Brain microvascular endothelial cell (primary cell): ENCODE measurements at regions not wholly inside any gene's neighbourhood (a gene's known extent, or its start where the extent isn't known, plus 50 kb on each side); places are given as distances from the start of the nearest gene placed in this dataset.

Experiments
- DNase-seq: peaks from one replicate; pipeline ENCODE4 v3.0.0-alpha.2; 2020
- H3K27ac ChIP-seq: fragments of 250-450 bp; sonication (Bioruptor Pico); 2 replicates; pipeline ENCODE4 v1.5.1; 2020; ENCODE audit warnings: mild to moderate bottlenecking, moderate library complexity
- H3K27me3 ChIP-seq: fragments of 250-450 bp; sonication (Bioruptor Pico); replicated peaks from 2 replicates; pipeline ENCODE4 v1.5.1; 2020; ENCODE audit warnings: mild to moderate bottlenecking
- H3K36me3 ChIP-seq: fragments of 250-450 bp; sonication (Bioruptor Pico); replicated peaks from 2 replicates; pipeline ENCODE4 v1.5.1; 2020; ENCODE audit warnings: mild to moderate bottlenecking
- H3K4me3 ChIP-seq: 2 replicates; pipeline ENCODE4 v1.5.1; 2011; ENCODE audit warnings: low read depth, mild to moderate bottlenecking, control low read depth, low read length, moderate library complexity
- in situ Hi-C: cut with HindIII; loops from 2 replicates; pipeline ENCODE4 v1.10.0; 2017; ENCODE audit warnings: low sequenced_read_pairs, low pct_ligation_motif_present
- TF ChIP-seq, protein P1 (sequence below): IDR thresholded peaks from 2 replicates; pipeline ENCODE4 v1.5.1; 2011; ENCODE audit warnings: low read depth, mild to moderate bottlenecking, moderate library complexity, low read length, control low read depth, inconsistent platforms; ENCODE audit errors: missing control alignments

DNA sequence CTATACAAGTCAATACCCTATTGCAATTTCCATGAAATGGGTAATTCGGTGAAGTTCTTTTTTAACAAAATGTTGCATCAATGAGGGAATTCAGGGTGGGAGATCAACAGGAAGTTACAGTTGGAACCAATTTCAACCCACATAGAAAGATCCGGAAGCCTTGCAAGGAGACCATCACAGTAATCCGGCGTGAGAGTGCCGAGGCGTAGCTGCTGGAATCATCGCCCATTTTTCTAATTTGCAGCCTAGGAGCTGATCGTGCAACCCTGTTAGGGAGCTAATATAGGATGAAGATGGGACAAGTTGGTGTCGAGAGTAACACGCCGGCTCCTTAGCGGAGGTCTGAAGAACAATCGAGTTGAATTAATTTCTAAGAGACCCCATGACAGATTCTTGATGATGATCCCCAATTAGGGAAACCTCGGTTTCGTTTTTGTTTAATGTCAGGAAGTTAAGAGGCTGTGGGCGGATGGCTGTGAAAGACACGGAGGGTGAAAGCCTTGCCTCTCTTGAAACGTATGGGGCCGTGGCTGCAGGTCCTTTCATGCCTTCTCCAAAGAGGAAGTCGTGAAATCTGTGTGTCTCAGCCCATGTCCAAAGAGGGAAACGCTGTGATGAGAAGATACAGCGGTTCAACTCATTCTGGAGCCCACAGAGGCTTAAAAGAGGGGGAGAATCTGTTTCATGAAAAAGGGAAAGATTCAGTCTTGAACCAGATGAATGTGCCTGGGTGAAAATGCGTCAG lies 51.2 kb upstream of the CARD11 start:
- no peaks in the 10 kb centered on the region for H3K27me3 ChIP-seq
- TF ChIP-seq, protein P1, sequence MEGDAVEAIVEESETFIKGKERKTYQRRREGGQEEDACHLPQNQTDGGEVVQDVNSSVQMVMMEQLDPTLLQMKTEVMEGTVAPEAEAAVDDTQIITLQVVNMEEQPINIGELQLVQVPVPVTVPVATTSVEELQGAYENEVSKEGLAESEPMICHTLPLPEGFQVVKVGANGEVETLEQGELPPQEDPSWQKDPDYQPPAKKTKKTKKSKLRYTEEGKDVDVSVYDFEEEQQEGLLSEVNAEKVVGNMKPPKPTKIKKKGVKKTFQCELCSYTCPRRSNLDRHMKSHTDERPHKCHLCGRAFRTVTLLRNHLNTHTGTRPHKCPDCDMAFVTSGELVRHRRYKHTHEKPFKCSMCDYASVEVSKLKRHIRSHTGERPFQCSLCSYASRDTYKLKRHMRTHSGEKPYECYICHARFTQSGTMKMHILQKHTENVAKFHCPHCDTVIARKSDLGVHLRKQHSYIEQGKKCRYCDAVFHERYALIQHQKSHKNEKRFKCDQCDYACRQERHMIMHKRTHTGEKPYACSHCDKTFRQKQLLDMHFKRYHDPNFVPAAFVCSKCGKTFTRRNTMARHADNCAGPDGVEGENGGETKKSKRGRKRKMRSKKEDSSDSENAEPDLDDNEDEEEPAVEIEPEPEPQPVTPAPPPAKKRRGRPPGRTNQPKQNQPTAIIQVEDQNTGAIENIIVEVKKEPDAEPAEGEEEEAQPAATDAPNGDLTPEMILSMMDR = no peak
- H3K36me3 ChIP-seq = no peaks in the 10 kb centered on the region
- in situ Hi-C loops = no loop called here
- no peak for DNase-seq
- no peak overlapping the region for H3K27ac ChIP-seq
- H3K4me3 ChIP-seq = no peak overlapping the region

DNA sequence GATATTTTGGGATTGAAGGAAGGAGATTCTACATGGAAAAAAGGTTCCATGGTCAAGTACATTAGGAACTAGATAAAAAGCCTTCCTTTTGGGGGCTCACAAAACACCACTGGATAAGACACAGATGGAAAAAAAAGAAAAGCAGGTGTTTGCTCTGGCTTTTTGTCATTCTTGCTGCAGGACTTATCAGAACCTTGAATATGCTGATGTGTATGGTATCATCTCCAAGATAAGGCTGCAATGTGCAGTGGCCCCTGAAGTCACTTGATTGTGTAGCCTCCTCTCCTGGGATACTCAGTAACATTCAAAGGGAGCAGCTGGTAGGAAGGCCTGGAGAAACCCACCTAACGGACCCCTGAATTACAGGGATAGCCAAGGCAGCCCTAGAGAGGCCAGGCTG lies 54.1 kb upstream of the CARD11 start:
- Histone ChIP-seq H3K36me3 (no peaks in the 10 kb centered on the region), H3K27me3 (no peaks in the 10 kb centered on the region), H3K27ac (no peak overlapping the region), H3K4me3 (no peak overlapping the region)
- in situ Hi-C loops = no loop called here
- no peak for DNase-seq
- TF ChIP-seq, protein P1 = no peak

- no peak for DNase-seq
- TF ChIP-seq, protein P1 = no peak
- Histone ChIP-seq H3K36me3 (no peaks in the 10 kb centered on the region), H3K27me3 (no peaks in the 10 kb centered on the region), H3K27ac (no peak overlapping the region), H3K4me3 (no peak overlapping the region)
- in situ Hi-C loops = no loop called here
Observed at GRCh38 chr7:3102159-3102558, 58.5 kb upstream of the CARD11 start.

- DNase-seq = no peak
- Histone ChIP-seq H3K4me3 (no peak overlapping the region), H3K27me3 (no peaks in the 10 kb centered on the region), H3K36me3 (no peaks in the 10 kb centered on the region), H3K27ac (no peak overlapping the region)
- TF ChIP-seq, protein P1 = no peak
- in situ Hi-C loops = no loop called here
Observed at GRCh38 chr7:3103614-3104398, 60.1 kb upstream of the CARD11 start.

DNA sequence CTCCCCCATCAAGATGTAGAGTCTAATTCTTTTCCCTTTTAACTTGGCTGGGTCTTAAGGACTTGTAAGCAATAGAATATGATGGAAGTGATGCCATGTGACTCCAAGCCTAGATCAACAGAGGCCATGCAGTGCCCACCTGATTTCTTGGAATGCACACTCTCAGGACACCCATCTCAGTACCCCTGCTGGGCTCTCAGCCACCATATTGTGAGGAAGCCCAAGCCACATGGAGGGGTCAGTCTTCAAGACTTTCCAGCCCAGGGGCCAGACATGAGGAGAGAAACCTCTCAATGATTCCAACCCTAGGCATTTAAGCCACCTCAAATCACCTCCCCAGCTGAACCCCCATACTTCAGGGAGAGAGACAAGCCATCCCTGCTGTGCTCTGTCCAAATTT lies 62.2 kb upstream of the CARD11 start:
- no peak overlapping the region for H3K27ac ChIP-seq
- in situ Hi-C loops = no loop called here
- DNase-seq = no peak
- TF ChIP-seq, protein P1 = no peak
- no peaks in the 10 kb centered on the region for H3K27me3 ChIP-seq
- H3K36me3 ChIP-seq = no peaks in the 10 kb centered on the region
- no peak overlapping the region for H3K4me3 ChIP-seq
